ENCODE measurements at regions not wholly inside any gene's neighbourhood (a gene's known extent, or its start where the extent isn't known, plus 50 kb on each side); places are given as distances from the start of the nearest gene placed in this dataset.
"Not testable (repeated sequence)": the region's sequence is repeated elsewhere in the genome, so short reads cannot be mapped to it uniquely, and the experiment has no call there.

GRCh38 chr1:105386489-105386888 is 1636.8 kb downstream of the AMY1C start:
- DNase-seq (ENCODE audit: low spot score) = no peak

GRCh38 chr1:105396001-105396400 is 1646.3 kb downstream of the AMY1C start:
- no peak for DNase-seq (ENCODE audit: low spot score)

- DNase-seq (ENCODE audit: low spot score) = no peak
Observed at GRCh38 chr1:105398909-105399308, 1649.2 kb downstream of the AMY1C start.

- no peak for DNase-seq (ENCODE audit: low spot score)
Observed at GRCh38 chr1:105399716-105400115, 1650.0 kb downstream of the AMY1C start.

- DNase-seq (ENCODE audit: low spot score) = no peak
Observed at GRCh38 chr1:105416261-105416660, 1640.2 kb upstream of the PRMT6 start.

GRCh38 chr1:105419030-105419429 is 1637.4 kb upstream of the PRMT6 start:
- no peak for DNase-seq (ENCODE audit: low spot score)

GRCh38 chr1:105427543-105427942 is 1628.9 kb upstream of the PRMT6 start:
- no peak for DNase-seq (ENCODE audit: low spot score)

- DNase-seq (ENCODE audit: low spot score) = no peak
Observed at GRCh38 chr1:105436589-105437259, 1619.8 kb upstream of the PRMT6 start.

- no peak for DNase-seq (ENCODE audit: low spot score)
Observed at GRCh38 chr1:105437847-105438246, 1618.6 kb upstream of the PRMT6 start.

GRCh38 chr1:105442901-105443300 is 1613.6 kb upstream of the PRMT6 start:
- no peak for DNase-seq (ENCODE audit: low spot score)

GRCh38 chr1:105459759-105460158 is 1596.7 kb upstream of the PRMT6 start:
- DNase-seq (ENCODE audit: low spot score) = no peak

GRCh38 chr1:105462308-105462707 is 1594.2 kb upstream of the PRMT6 start:
- no peak for DNase-seq (ENCODE audit: low spot score)

GRCh38 chr1:105467549-105467948 is 1588.9 kb upstream of the PRMT6 start:
- DNase-seq (ENCODE audit: low spot score) = no peak

GRCh38 chr1:105470541-105470940 is 1585.9 kb upstream of the PRMT6 start:
- not testable (repeated sequence) for DNase-seq (ENCODE audit: low spot score)

GRCh38 chr1:105483436-105483835 is 1573.0 kb upstream of the PRMT6 start:
- no peak for DNase-seq (ENCODE audit: low spot score)

- no peak for DNase-seq (ENCODE audit: low spot score)
Observed at GRCh38 chr1:105485207-105485606, 1571.3 kb upstream of the PRMT6 start.

- no peak for DNase-seq (ENCODE audit: low spot score)
Observed at GRCh38 chr1:105492921-105493320, 1563.6 kb upstream of the PRMT6 start.

- no peak for DNase-seq (ENCODE audit: low spot score)
Observed at GRCh38 chr1:105516068-105516467, 1540.4 kb upstream of the PRMT6 start.

- no peak for DNase-seq (ENCODE audit: low spot score)
Observed at GRCh38 chr1:105533996-105534395, 1522.5 kb upstream of the PRMT6 start.

- DNase-seq (ENCODE audit: low spot score) = no peak
Observed at GRCh38 chr1:105544475-105544874, 1512.0 kb upstream of the PRMT6 start.

GRCh38 chr1:105556266-105556665 is 1500.2 kb upstream of the PRMT6 start:
- no peak for DNase-seq (ENCODE audit: low spot score)

GRCh38 chr1:105558023-105558422 is 1498.5 kb upstream of the PRMT6 start:
- no peak for DNase-seq (ENCODE audit: low spot score)

- DNase-seq (ENCODE audit: low spot score) = no peak
Observed at GRCh38 chr1:105565006-105565405, 1491.5 kb upstream of the PRMT6 start.

GRCh38 chr1:105585791-105586190 is 1470.7 kb upstream of the PRMT6 start:
- no peak for DNase-seq (ENCODE audit: low spot score)

Measured in SW480 (cell line).